Kidney epithelial cell (primary cell): ENCODE measurements at regions not wholly inside any gene's neighbourhood (a gene's known extent, or its start where the extent isn't known, plus 50 kb on each side); places are given as distances from the start of the nearest gene placed in this dataset.

Source experiments
- DNase-seq: peaks from one replicate; pipeline ENCODE4 v3.0.0-alpha.2; 2010; ENCODE audit warnings: low read depth
- H3K27me3 ChIP-seq: 2 replicates; pipeline ENCODE4 v1.6.0; 2011; ENCODE audit warnings: low read length; ENCODE audit not compliant: control insufficient read depth, insufficient read depth
- H3K36me3 ChIP-seq: 2 replicates; pipeline ENCODE4 v1.5.1; 2011; ENCODE audit warnings: low read length; ENCODE audit not compliant: control insufficient read depth, insufficient read depth
- H3K4me3 ChIP-seq: 2 replicates; pipeline ENCODE4 v1.5.1; 2011; ENCODE audit warnings: low read depth, mild to moderate bottlenecking, control low read depth, low read length
- CTCF ChIP-seq: IDR thresholded peaks from 2 replicates; pipeline ENCODE4 v1.5.1; 2011; ENCODE audit warnings: mild to moderate bottlenecking, moderate library complexity, low read length, control low read depth, inconsistent platforms; ENCODE audit not compliant: insufficient read depth, poor library complexity, severe bottlenecking

- H3K36me3 ChIP-seq: no peaks in the 10 kb centered on the region
- H3K27me3 ChIP-seq: no peaks in the 10 kb centered on the region
- no peak for DNase-seq
- TF ChIP-seq CTCF: peak; percentile 22
- H3K4me3 ChIP-seq: no peak overlapping the region
Observed at GRCh38 chr12:97134495-97134894, 227.4 kb downstream of the NEDD1 start.

- DNase-seq: no peak
- no peak for TF ChIP-seq CTCF
- H3K4me3 ChIP-seq: no peak overlapping the region
- H3K27me3 ChIP-seq: no peaks in the 10 kb centered on the region
- no peaks in the 10 kb centered on the region for H3K36me3 ChIP-seq
Observed at GRCh38 chr12:97140355-97140754, 233.3 kb downstream of the NEDD1 start.

- TF ChIP-seq CTCF: no peak
- no peak for DNase-seq
- Histone ChIP-seq H3K36me3 (no peaks in the 10 kb centered on the region), H3K4me3 (no peak overlapping the region), H3K27me3 (no peaks in the 10 kb centered on the region)
Observed at GRCh38 chr12:97142737-97143410, 235.8 kb downstream of the NEDD1 start.

- H3K36me3 ChIP-seq: no peaks in the 10 kb centered on the region
- no peak overlapping the region for H3K4me3 ChIP-seq
- H3K27me3 ChIP-seq: no peaks in the 10 kb centered on the region
- no peak for DNase-seq
- TF ChIP-seq CTCF: peak; percentile 92
Observed at GRCh38 chr12:97148941-97149559, 242.0 kb downstream of the NEDD1 start.

GRCh38 chr12:97151481-97151880 lies 244.4 kb downstream of the NEDD1 start:
- no peak for TF ChIP-seq CTCF
- no peaks in the 10 kb centered on the region for H3K27me3 ChIP-seq
- no peak for DNase-seq
- H3K36me3 ChIP-seq: no peaks in the 10 kb centered on the region
- H3K4me3 ChIP-seq: no peak overlapping the region

GRCh38 chr12:97159377-97159776 lies 252.3 kb downstream of the NEDD1 start:
- Histone ChIP-seq H3K27me3 (no peaks in the 10 kb centered on the region), H3K4me3 (no peak overlapping the region), H3K36me3 (no peaks in the 10 kb centered on the region)
- DNase-seq: no peak
- no peak for TF ChIP-seq CTCF
